MM.1S (cell line): ENCODE measurements at regions not wholly inside any gene's neighbourhood (a gene's known extent, or its start where the extent isn't known, plus 50 kb on each side); places are given as distances from the start of the nearest gene placed in this dataset.

Experiments
- CTCF ChIP-seq: fragments of 300-600 bp; sonication (generic); IDR thresholded peaks from 2 replicates; pipeline ENCODE4 v1.5.1; 2016; ENCODE audit warnings: antibody characterized with exemption, low read length, mixed read lengths
- EZH2 ChIP-seq: fragments of 300-600 bp; sonication (generic); optimal IDR thresholded peaks from 2 replicates; pipeline ENCODE3; 2017; ENCODE audit warnings: low read depth, mild to moderate bottlenecking, antibody characterized with exemption, low read length, mixed read lengths
- EZH2phosphoT487 ChIP-seq: fragments of 300-600 bp; sonication (generic); IDR thresholded peaks from 2 replicates; pipeline ENCODE4 v1.6.1; 2018; ENCODE audit warnings: antibody characterized with exemption, low read length

GRCh38 chr12:86697916-86698640 lies 441.9 kb upstream of the MGAT4C start:
- no peak for TF ChIP-seq CTCF
- no peak for TF ChIP-seq EZH2
- no peak for TF ChIP-seq EZH2phosphoT487
